WTC11 (cell line): ENCODE measurements at regions not wholly inside any gene's neighbourhood (a gene's known extent, or its start where the extent isn't known, plus 50 kb on each side); places are given as distances from the start of the nearest gene placed in this dataset.

Experiments
- CTCF ChIP-seq: fragments of 200-600 bp; IDR thresholded peaks from 2 replicates; pipeline ENCODE4 v1.8.0; 2022; ENCODE audit warnings: antibody characterized with exemption
- ESRRA ChIP-seq: sonication (generic); formaldehyde crosslinking; IDR thresholded peaks from 2 replicates; pipeline ENCODE4 v1.8.1; 2022; ENCODE audit warnings: mild to moderate bottlenecking, missing genetic modification reagents, borderline replicate concordance
- SMAD4 ChIP-seq: sonication (generic); formaldehyde crosslinking; IDR thresholded peaks from 2 replicates; pipeline ENCODE4 v1.8.0; 2022; ENCODE audit warnings: mild to moderate bottlenecking, missing genetic modification reagents
- TP53 ChIP-seq: sonication (generic); formaldehyde crosslinking; IDR thresholded peaks from 2 replicates; pipeline ENCODE4 v1.8.1; 2023; ENCODE audit warnings: mild to moderate bottlenecking, missing genetic modification reagents
- ZNF138 ChIP-seq: sonication (generic); formaldehyde crosslinking; conservative IDR thresholded peaks from 2 replicates; pipeline ENCODE4 v1.8.1; 2022; ENCODE audit warnings: mild to moderate bottlenecking, moderate library complexity, missing genetic modification reagents
- TF ChIP-seq, protein P1 (sequence below): sonication (generic); formaldehyde crosslinking; IDR thresholded peaks from 2 replicates; pipeline ENCODE4 v1.8.0; 2023; ENCODE audit warnings: missing genetic modification reagents, mild to moderate bottlenecking, borderline replicate concordance

- no peak for TF ChIP-seq CTCF
- no peak for TF ChIP-seq ZNF138 (CRISPR knock-in tag)
- no peak for TF ChIP-seq TP53 (CRISPR knock-in tag)
- TF ChIP-seq, protein P1, sequence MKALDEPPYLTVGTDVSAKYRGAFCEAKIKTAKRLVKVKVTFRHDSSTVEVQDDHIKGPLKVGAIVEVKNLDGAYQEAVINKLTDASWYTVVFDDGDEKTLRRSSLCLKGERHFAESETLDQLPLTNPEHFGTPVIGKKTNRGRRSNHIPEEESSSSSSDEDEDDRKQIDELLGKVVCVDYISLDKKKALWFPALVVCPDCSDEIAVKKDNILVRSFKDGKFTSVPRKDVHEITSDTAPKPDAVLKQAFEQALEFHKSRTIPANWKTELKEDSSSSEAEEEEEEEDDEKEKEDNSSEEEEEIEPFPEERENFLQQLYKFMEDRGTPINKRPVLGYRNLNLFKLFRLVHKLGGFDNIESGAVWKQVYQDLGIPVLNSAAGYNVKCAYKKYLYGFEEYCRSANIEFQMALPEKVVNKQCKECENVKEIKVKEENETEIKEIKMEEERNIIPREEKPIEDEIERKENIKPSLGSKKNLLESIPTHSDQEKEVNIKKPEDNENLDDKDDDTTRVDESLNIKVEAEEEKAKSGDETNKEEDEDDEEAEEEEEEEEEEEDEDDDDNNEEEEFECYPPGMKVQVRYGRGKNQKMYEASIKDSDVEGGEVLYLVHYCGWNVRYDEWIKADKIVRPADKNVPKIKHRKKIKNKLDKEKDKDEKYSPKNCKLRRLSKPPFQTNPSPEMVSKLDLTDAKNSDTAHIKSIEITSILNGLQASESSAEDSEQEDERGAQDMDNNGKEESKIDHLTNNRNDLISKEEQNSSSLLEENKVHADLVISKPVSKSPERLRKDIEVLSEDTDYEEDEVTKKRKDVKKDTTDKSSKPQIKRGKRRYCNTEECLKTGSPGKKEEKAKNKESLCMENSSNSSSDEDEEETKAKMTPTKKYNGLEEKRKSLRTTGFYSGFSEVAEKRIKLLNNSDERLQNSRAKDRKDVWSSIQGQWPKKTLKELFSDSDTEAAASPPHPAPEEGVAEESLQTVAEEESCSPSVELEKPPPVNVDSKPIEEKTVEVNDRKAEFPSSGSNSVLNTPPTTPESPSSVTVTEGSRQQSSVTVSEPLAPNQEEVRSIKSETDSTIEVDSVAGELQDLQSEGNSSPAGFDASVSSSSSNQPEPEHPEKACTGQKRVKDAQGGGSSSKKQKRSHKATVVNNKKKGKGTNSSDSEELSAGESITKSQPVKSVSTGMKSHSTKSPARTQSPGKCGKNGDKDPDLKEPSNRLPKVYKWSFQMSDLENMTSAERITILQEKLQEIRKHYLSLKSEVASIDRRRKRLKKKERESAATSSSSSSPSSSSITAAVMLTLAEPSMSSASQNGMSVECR (CRISPR knock-in tag) = no peak
- TF ChIP-seq SMAD4 = no peak
- TF ChIP-seq ESRRA = no peak
Observed at GRCh38 chr4:16995451-16995850, 97.0 kb upstream of the LDB2 start.
